Psoas muscle (tissue), 7 donors: ENCODE measurements at regions not wholly inside any gene's neighbourhood (a gene's known extent, or its start where the extent isn't known, plus 50 kb on each side); places are given as distances from the start of the nearest gene placed in this dataset.

ENCODE experiments used
- ATAC-seq, 4 donors: fragments of 200-7000 bp; cut with Tn5 transposase; one replicate each; pipeline ENCODE4 v1.9.1; 2020; ENCODE audit warnings: moderate library complexity in 3 of 4, mild to moderate bottlenecking in 2 of 4
- DNase-seq, 2 donors: peaks; one replicate each; pipeline ENCODE4 v3.0.0-alpha.2; 2020
- H3K27ac ChIP-seq: fragments of 200-600 bp; one replicate; pipeline ENCODE4 v1.8.0; 2022
- H3K27me3 ChIP-seq, 3 donors: fragments of 200-600 bp in 1 of 3; one replicate each; pipeline versions ENCODE4 v1.6.1 to v1.8.0; 2013 to 2022; ENCODE audit warnings: low read length in 2 of 3, mild to moderate bottlenecking in 2 of 3, moderate library complexity in 1 of 3; ENCODE audit not compliant: insufficient read depth in 3 of 3
- H3K36me3 ChIP-seq, 2 donors: fragments of 200-600 bp in 1 of 2; one replicate each; pipeline versions ENCODE4 v1.6.1 to v1.8.0; 2013 to 2022; ENCODE audit warnings: low read depth in 1 of 2, mild to moderate bottlenecking in 1 of 2, moderate library complexity in 1 of 2; ENCODE audit not compliant: insufficient read depth in 1 of 2
- H3K4me1 ChIP-seq: fragments of 200-600 bp; one replicate; pipeline ENCODE4 v1.8.0; 2022
- H3K4me3 ChIP-seq: fragments of 200-600 bp; one replicate; pipeline ENCODE4 v1.8.0; 2022; ENCODE audit warnings: mild to moderate bottlenecking
- H3K9me3 ChIP-seq: fragments of 200-600 bp; one replicate; pipeline ENCODE4 v1.8.0; 2022
- CTCF ChIP-seq: fragments of 200-600 bp; IDR thresholded peaks from one replicate; pipeline ENCODE4 v1.8.0; 2022; ENCODE audit warnings: antibody characterized with exemption
- WGBS, 3 donors: extraction: QIAGEN DNeasy Blood & Tissue Kit; methylation state at CpG; one replicate each; pipeline versions ENCODE4 v1.1.6 to v1.1.7; 2013; 5-methylcytosine and 5-hydroxymethylcytosine counted together
- intact Hi-C, 2 donors: fragments of 100-400 bp; cut with DNase I; formaldehyde crosslinking; loops; one replicate each; pipeline versions ENCODE4 v1.11.0 to v1.14.2; 2022
- donor health status: healthy with polysubstance abuse.
- donor health status: DM: no; HTN: no; CAD: no; lungs with moderate emphysema.
- donor health status: Bipolar disorder and iron deficiency.
- donor health status: healthy.
- donor health status: DM: yes; HTN: yes; CAD: no.
- donor health status: DM: no; HTN: no; CAD: no.
- donor health status: DM: yes; HTN: yes; CAD: no.

- Histone ChIP-seq H3K36me3 (no peaks in the 10 kb centered on the region), H3K27me3 (no peaks in the 10 kb centered on the region), H3K9me3 (no peaks in the 10 kb centered on the region), H3K27ac (no peak overlapping the region), H3K4me1 (no peaks in the 10 kb centered on the region), H3K4me3 (no peak overlapping the region)
- TF ChIP-seq CTCF: no peak
- WGBS, 3 donors: 72 to 80% (median 78%) methylated on average over 2 of the region's 2 CpGs
- ATAC-seq: no peak
- intact Hi-C loops: no loop called here
- DNase-seq: no peak
These were observed 636.5 kb downstream of the XIRP2 start for GRCh38 chr2:167524786-167525185.

GRCh38 chr2:167510071-167510759 is 621.9 kb downstream of the XIRP2 start:
- no peak overlapping the region for H3K27ac ChIP-seq
- no peaks in the 10 kb centered on the region for H3K36me3 ChIP-seq
- no peak for TF ChIP-seq CTCF
- no peak overlapping the region for H3K4me3 ChIP-seq
- DNase-seq: no peak
- no peaks in the 10 kb centered on the region for H3K4me1 ChIP-seq
- no peak for ATAC-seq
- no peaks in the 10 kb centered on the region for H3K9me3 ChIP-seq
- H3K27me3 ChIP-seq: no peaks in the 10 kb centered on the region
- intact Hi-C loops: no loop called here
- 47 to 48% (median 48%) methylated on average over 2 of the region's 2 CpGs for WGBS, 3 donors

GRCh38 chr2:167509586-167509985 is 621.3 kb downstream of the XIRP2 start:
- H3K27me3 ChIP-seq: no peaks in the 10 kb centered on the region
- H3K4me3 ChIP-seq: no peak overlapping the region
- no peaks in the 10 kb centered on the region for H3K4me1 ChIP-seq
- DNase-seq (no peak), ATAC-seq (peak in 2 of 4 donors; percentile 41 to 73)
- no peaks in the 10 kb centered on the region for H3K9me3 ChIP-seq
- TF ChIP-seq CTCF: no peak
- 11 to 19% (median 18%) methylated on average over 4 of the region's 4 CpGs for WGBS, 3 donors
- intact Hi-C loops: no loop called here
- H3K36me3 ChIP-seq: no peaks in the 10 kb centered on the region
- no peak overlapping the region for H3K27ac ChIP-seq

GRCh38 chr2:167508709-167509108 is 620.4 kb downstream of the XIRP2 start:
- intact Hi-C loops: no loop called here
- Histone ChIP-seq H3K27ac (no peak overlapping the region), H3K36me3 (no peaks in the 10 kb centered on the region), H3K4me1 (no peaks in the 10 kb centered on the region), H3K4me3 (no peak overlapping the region), H3K9me3 (no peaks in the 10 kb centered on the region), H3K27me3 (no peaks in the 10 kb centered on the region)
- DNase-seq (no peak), ATAC-seq (no peak)
- no peak for TF ChIP-seq CTCF
- WGBS, 3 donors: 64 to 74% (median 65%) methylated on average over 1 of the region's 1 CpG

- no peak for TF ChIP-seq CTCF
These were observed 618.1 kb downstream of the XIRP2 start for GRCh38 chr2:167506395-167506794.

More at GRCh38 chr2:167506395-167506794, 618.1 kb downstream of the XIRP2 start:
- ATAC-seq: no peak
- no peak for DNase-seq
- intact Hi-C loops: no loop called here
- Histone ChIP-seq H3K36me3 (no peaks in the 10 kb centered on the region), H3K4me3 (no peak overlapping the region), H3K27me3 (no peaks in the 10 kb centered on the region), H3K9me3 (no peaks in the 10 kb centered on the region), H3K27ac (no peak overlapping the region), H3K4me1 (no peaks in the 10 kb centered on the region)
- 70 to 81% (median 80%) methylated on average over 1 of the region's 1 CpG for WGBS, 3 donors
